ENCODE measurements at regions not wholly inside any gene's neighbourhood (a gene's known extent, or its start where the extent isn't known, plus 50 kb on each side); places are given as distances from the start of the nearest gene placed in this dataset.

GRCh38 chr22:47570851-47571250, 808.4 kb downstream of the TBC1D22A start:
- TF ChIP-seq POLR2A (IDR thresholded peaks at IDR 0.05): no peak
- TF ChIP-seq CTCF (IDR thresholded peaks at IDR 0.05): no peak

All from adrenal gland (tissue), 5 donors.